ENCODE measurements at regions not wholly inside any gene's neighbourhood (a gene's known extent, or its start where the extent isn't known, plus 50 kb on each side); places are given as distances from the start of the nearest gene placed in this dataset.

GRCh38 chr17:43309505-43310332 is 75.9 kb upstream of the RNU2-1 start:
- TF ChIP-seq CTCF (IDR thresholded peaks at IDR 0.05) = no peak

GRCh38 chr17:43308999-43309398 is 75.2 kb upstream of the RNU2-1 start:
- no peak for TF ChIP-seq CTCF (IDR thresholded peaks at IDR 0.05)

All from LNCAP (cell line).